Mesenchymal stem cell (in vitro differentiated cells and primary cell): ENCODE measurements at regions not wholly inside any gene's neighbourhood (a gene's known extent, or its start where the extent isn't known, plus 50 kb on each side); places are given as distances from the start of the nearest gene placed in this dataset. TPM values are rescaled to one million over a fixed set of nuclear protein-coding genes. Genes with fewer than 3 reads are reported as not detected.

ENCODE experiments used
- DNase-seq: peaks from one replicate; pipeline ENCODE4 v3.0.0-alpha.2; 2013
- H2AFZ ChIP-seq: one replicate; pipeline ENCODE4 v1.6.1; 2013; ENCODE audit warnings: low read depth, mild to moderate bottlenecking, control low read depth, inconsistent platforms, low read length, moderate library complexity
- H2AK5ac ChIP-seq: 2 replicates; pipeline ENCODE4 v1.6.1; 2013; ENCODE audit warnings: low read length, moderate library complexity, mild to moderate bottlenecking, inconsistent platforms; ENCODE audit not compliant: severe bottlenecking
- H2BK120ac ChIP-seq: one replicate; pipeline ENCODE4 v1.6.1; 2013; ENCODE audit warnings: low read depth, mild to moderate bottlenecking, inconsistent platforms, low read length, moderate library complexity
- H2BK12ac ChIP-seq, 2 experiments: one replicate each; pipeline ENCODE4 v1.6.1; 2013; ENCODE audit warnings: inconsistent platforms in 2 of 2, low read length in 2 of 2, mild to moderate bottlenecking in 2 of 2, moderate library complexity in 2 of 2, control low read depth in 1 of 2
- H2BK15ac ChIP-seq: one replicate; pipeline ENCODE4 v1.6.1; 2013; ENCODE audit warnings: mild to moderate bottlenecking, low read depth, inconsistent platforms; ENCODE audit not compliant: poor library complexity, severe bottlenecking
- H2BK5ac ChIP-seq: 2 replicates; pipeline ENCODE4 v1.6.1; 2013; ENCODE audit warnings: low read depth, mild to moderate bottlenecking, low read length, control low read depth, inconsistent platforms; ENCODE audit not compliant: poor library complexity, severe bottlenecking
- H3K14ac ChIP-seq, 2 experiments: one replicate each; pipeline ENCODE4 v1.6.1; 2013; ENCODE audit warnings: inconsistent platforms in 2 of 2, low read length in 2 of 2, control low read depth in 1 of 2, mild to moderate bottlenecking in 1 of 2, moderate library complexity in 1 of 2
- H3K18ac ChIP-seq, 2 experiments: one replicate each; pipeline ENCODE4 v1.6.1; 2013; ENCODE audit warnings: inconsistent platforms in 2 of 2, low read length in 2 of 2, control low read depth in 1 of 2, low read depth in 1 of 2, mild to moderate bottlenecking in 1 of 2
- H3K23ac ChIP-seq, 2 experiments: one replicate each; pipeline ENCODE4 v1.6.1; 2013; ENCODE audit warnings: inconsistent platforms in 2 of 2, low read length in 2 of 2, mild to moderate bottlenecking in 2 of 2, moderate library complexity in 2 of 2, control low read depth in 1 of 2
- H3K27ac ChIP-seq: 2 replicates; pipeline ENCODE4 v1.5.1; 2013; ENCODE audit warnings: mild to moderate bottlenecking, moderate library complexity, low read length, control low read depth, inconsistent platforms; ENCODE audit not compliant: poor library complexity, severe bottlenecking
- H3K27me3 ChIP-seq, 2 experiments: 2 replicates each; pipeline versions ENCODE4 v1.6.1 to v1.7.0; 2013; ENCODE audit warnings: low read length in 2 of 2, mild to moderate bottlenecking in 2 of 2, moderate library complexity in 2 of 2, control low read depth in 1 of 2, inconsistent platforms in 1 of 2; ENCODE audit not compliant: control insufficient read depth in 1 of 2, insufficient read depth in 1 of 2
- H3K36me3 ChIP-seq, 2 experiments: 2 replicates each; pipeline versions ENCODE4 v1.6.1 to v1.7.0; 2013; ENCODE audit warnings: low read length in 2 of 2, control low read depth in 1 of 2, inconsistent platforms in 1 of 2, low read depth in 1 of 2, mild to moderate bottlenecking in 1 of 2; ENCODE audit not compliant: insufficient read depth in 2 of 2, control insufficient read depth in 1 of 2
- H3K4ac ChIP-seq, 2 experiments: one replicate each; pipeline ENCODE4 v1.6.1; 2013; ENCODE audit warnings: inconsistent platforms in 2 of 2, low read length in 2 of 2, mild to moderate bottlenecking in 2 of 2, moderate library complexity in 2 of 2, control low read depth in 1 of 2, low read depth in 1 of 2
- H3K4me1 ChIP-seq: 2 replicates; pipeline ENCODE4 v1.6.1; 2013; ENCODE audit warnings: low read depth, low read length, control low read depth; ENCODE audit not compliant: control insufficient read depth, insufficient read depth
- H3K4me2 ChIP-seq: 2 replicates; pipeline ENCODE4 v1.6.1; 2013; ENCODE audit warnings: low read length, mild to moderate bottlenecking, inconsistent platforms; ENCODE audit not compliant: poor library complexity, severe bottlenecking
- H3K4me3 ChIP-seq, 2 experiments: 2 replicates each; pipeline versions ENCODE4 v1.5.1 to v1.7.0; 2013; ENCODE audit warnings: low read length in 2 of 2, mild to moderate bottlenecking in 2 of 2, control low read depth in 1 of 2, low read depth in 1 of 2; ENCODE audit not compliant: insufficient read depth in 1 of 2
- H3K79me1 ChIP-seq: replicated peaks from 2 replicates; pipeline ENCODE4 v1.6.1; 2013; ENCODE audit warnings: mild to moderate bottlenecking, control low read depth, low read length, inconsistent platforms; ENCODE audit not compliant: poor library complexity, severe bottlenecking
- H3K9ac ChIP-seq: 2 replicates; pipeline ENCODE4 v1.7.0; 2013; ENCODE audit warnings: mild to moderate bottlenecking, low read length, moderate library complexity
- H3K9me3 ChIP-seq: 2 replicates; pipeline ENCODE4 v1.7.0; 2013; ENCODE audit warnings: mild to moderate bottlenecking, low read length; ENCODE audit not compliant: control insufficient read depth
- H4K8ac ChIP-seq: one replicate; pipeline ENCODE4 v1.6.1; 2013; ENCODE audit warnings: inconsistent platforms, mild to moderate bottlenecking, low read length, moderate library complexity
- H4K91ac ChIP-seq: one replicate; pipeline ENCODE4 v1.6.1; 2013; ENCODE audit warnings: mild to moderate bottlenecking, low read length, inconsistent platforms
- WGBS: methylation state at CpG from one replicate; pipeline ENCODE4 v1.1.7; 2013; ENCODE audit warnings: mixed read lengths; 5-methylcytosine and 5-hydroxymethylcytosine counted together
- small RNA-seq: library from polyadenylated mRNA; stranded (forward); fragments of <200 nt; extraction: miRNeasy Mini kit (QIAGEN cat#:217004); gene quantifications from one replicate; pipeline ENCODE3, GENCODE V24; 2013; ENCODE audit warnings: low read depth

- H3K23ac ChIP-seq, result no peak overlapping the region
- H2AFZ ChIP-seq, result no peak overlapping the region
- peaks cover 0 to 5% of the 10 kb centered on the region in 2 experiments for H3K27me3 ChIP-seq
- no peak overlapping the region for H4K91ac ChIP-seq
- H3K9ac ChIP-seq, result no peak overlapping the region
- H2BK5ac ChIP-seq, result no peak overlapping the region
- no peaks in the 10 kb centered on the region for H3K4me1 ChIP-seq
- no peak overlapping the region for H3K4ac ChIP-seq
- no peak overlapping the region for H2BK120ac ChIP-seq
- H4K8ac ChIP-seq, result no peak overlapping the region
- no peak overlapping the region for H2BK15ac ChIP-seq
- WGBS, result 83% methylated on average over 3 of the region's 3 CpGs
- H2BK12ac ChIP-seq, result no peak overlapping the region
- no peak overlapping the region for H3K4me3 ChIP-seq
- H3K18ac ChIP-seq, result no peak overlapping the region
- no peak overlapping the region for H3K4me2 ChIP-seq
- H3K79me1 ChIP-seq, result no peaks in the 10 kb centered on the region
- no peak overlapping the region for H2AK5ac ChIP-seq
- DNase-seq, result no peak
- H3K36me3 ChIP-seq, result no peaks in the 10 kb centered on the region
- no peaks in the 10 kb centered on the region for H3K9me3 ChIP-seq
- H3K14ac ChIP-seq, result no peak overlapping the region
- H3K27ac ChIP-seq, result no peak overlapping the region
These were observed 75.0 kb downstream of the THNSL2 start for GRCh38 chr2:88245109-88245508.

- Histone ChIP-seq H2AFZ (no peak overlapping the region), H3K14ac (no peak overlapping the region)
- WGBS, result 80% methylated on average over 11 of the region's 11 CpGs
These were observed 69.6 kb downstream of the THNSL2 start for GRCh38 chr2:88239781-88240180.

DNA sequence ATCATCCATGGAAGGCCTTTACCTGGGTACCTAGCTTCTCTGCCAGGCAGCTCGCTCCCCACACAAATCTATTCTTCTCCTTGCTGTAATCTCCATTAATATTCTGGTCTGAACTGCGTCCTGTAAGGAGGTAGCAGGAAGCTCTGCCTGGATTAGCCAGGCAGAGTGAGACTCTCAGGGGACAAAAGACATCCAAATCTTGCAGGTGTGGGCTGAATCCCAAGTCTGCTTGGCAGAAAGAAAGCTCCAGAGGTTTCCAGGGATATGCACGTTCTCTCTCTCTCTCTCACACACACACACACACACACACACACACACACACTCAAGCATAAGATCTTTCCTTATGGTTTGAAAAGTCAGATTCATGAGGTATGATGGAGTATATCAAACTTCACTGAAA, 66.5 kb downstream of the THNSL2 start:
- DNase-seq, result no peak
- no peak overlapping the region for H3K4me2 ChIP-seq
- 64% methylated on average over 3 of the region's 3 CpGs for WGBS
- no peak overlapping the region for H3K9ac ChIP-seq
- H4K91ac ChIP-seq, result no peak overlapping the region
- no peak overlapping the region for H4K8ac ChIP-seq
- no peak overlapping the region for H3K4me3 ChIP-seq
- no peak overlapping the region for H3K4ac ChIP-seq
- H3K4me1 ChIP-seq, result peaks cover 2% of the 10 kb centered on the region
- H2BK15ac ChIP-seq, result no peak overlapping the region
- no peak overlapping the region for H3K18ac ChIP-seq
- no peaks in the 10 kb centered on the region for H3K9me3 ChIP-seq
- no peaks in the 10 kb centered on the region for H3K36me3 ChIP-seq
- H2BK5ac ChIP-seq, result no peak overlapping the region
- H2AK5ac ChIP-seq, result no peak overlapping the region
- no peaks in the 10 kb centered on the region for H3K79me1 ChIP-seq
- no peak overlapping the region for H2BK120ac ChIP-seq
- peaks cover 7 to 42% of the 10 kb centered on the region in 2 experiments for H3K27me3 ChIP-seq
- no peak overlapping the region for H3K27ac ChIP-seq
- H3K23ac ChIP-seq, result no peak overlapping the region
- no peak overlapping the region for H2AFZ ChIP-seq
- H2BK12ac ChIP-seq, result no peak overlapping the region
- no peak overlapping the region for H3K14ac ChIP-seq

More at GRCh38 chr2:88239781-88240180, 69.6 kb downstream of the THNSL2 start:
- Histone ChIP-seq H3K27ac (no peak overlapping the region), H3K18ac (no peak overlapping the region), H3K9ac (no peak overlapping the region), H2BK120ac (no peak overlapping the region), H2BK12ac (no peak overlapping the region), H3K4me3 (no peak overlapping the region), H3K23ac (no peak overlapping the region), H4K8ac (no peak overlapping the region), H2BK5ac (no peak overlapping the region), H3K4me2 (no peak overlapping the region), H3K36me3 (no peaks in the 10 kb centered on the region), H3K79me1 (no peaks in the 10 kb centered on the region), H3K4me1 (peaks cover under 1% of the 10 kb centered on the region), H4K91ac (no peak overlapping the region), H2AK5ac (no peak overlapping the region), H3K9me3 (no peaks in the 10 kb centered on the region), H3K27me3 (peaks cover 7 to 31% of the 10 kb centered on the region in 2 experiments), H3K4ac (no peak overlapping the region), H2BK15ac (no peak overlapping the region)
- DNase-seq, result no peak

Small RNA genes in the stretch of these regions (small RNA-seq; reads per million reads assigned to genes)
- gene RF00026 (not detected), gene RNU6-1168P (not detected)
